Suppressor macrophage (primary cell): ENCODE measurements at regions not wholly inside any gene's neighbourhood (a gene's known extent, or its start where the extent isn't known, plus 50 kb on each side); places are given as distances from the start of the nearest gene placed in this dataset.
A peak's percentile ranks its signal among the peaks of the same experiment; 100 is the strongest.
"Not testable (repeated sequence)": the region's sequence is repeated elsewhere in the genome, so short reads cannot be mapped to it uniquely, and the experiment has no call there.

ENCODE experiments used
- DNase-seq, 4 experiments: peaks; one replicate each; pipeline ENCODE4 v3.0.0-alpha.2; 2020 to 2022

- no peak for DNase-seq
Observed at GRCh38 chr2:10183146-10183675, 60.7 kb downstream of the RRM2 start.

DNA sequence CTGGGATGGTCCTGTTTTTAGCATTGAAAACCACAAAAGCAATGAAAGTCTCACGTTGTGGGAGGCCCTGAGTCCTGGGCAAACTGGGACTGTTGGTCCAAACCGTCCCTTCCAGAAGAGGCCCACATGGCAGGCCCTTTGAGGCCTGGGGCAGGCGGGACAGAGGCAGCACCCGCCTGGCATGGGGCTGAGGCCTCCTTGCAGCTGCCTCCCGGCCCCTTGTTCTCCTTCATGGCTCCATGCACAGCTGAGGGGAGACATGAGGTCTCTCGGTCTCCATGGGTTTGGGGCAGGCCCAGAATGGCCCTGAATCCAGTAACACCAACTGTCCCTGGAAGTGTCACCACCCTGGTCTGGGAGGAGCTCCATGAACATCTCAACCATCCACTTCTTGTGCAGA is 61.9 kb downstream of the RRM2 start:
- DNase-seq = no peak

- DNase-seq = no peak
Observed at GRCh38 chr2:10185046-10185445, 62.5 kb downstream of the RRM2 start.

DNA sequence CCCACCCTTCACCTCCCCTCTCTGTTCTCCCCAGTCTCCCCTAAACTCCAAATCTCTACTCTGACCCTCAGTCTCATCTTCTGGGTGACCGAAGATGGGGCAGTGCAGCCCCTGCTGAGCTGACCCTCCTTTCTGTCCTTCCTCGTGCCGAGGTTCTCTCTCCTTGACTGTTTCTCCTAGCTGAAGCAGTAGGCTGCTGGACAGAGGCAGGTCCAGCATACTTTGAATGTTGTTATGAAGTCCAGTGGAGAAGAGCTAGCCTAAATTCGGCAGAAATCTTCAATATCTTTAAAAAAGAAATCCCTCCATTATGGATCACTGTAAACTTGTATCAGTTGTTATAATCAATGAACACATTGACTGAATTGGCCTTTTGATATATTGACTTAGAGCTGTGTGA is 63.2 kb downstream of the RRM2 start:
- no peak for DNase-seq

DNA sequence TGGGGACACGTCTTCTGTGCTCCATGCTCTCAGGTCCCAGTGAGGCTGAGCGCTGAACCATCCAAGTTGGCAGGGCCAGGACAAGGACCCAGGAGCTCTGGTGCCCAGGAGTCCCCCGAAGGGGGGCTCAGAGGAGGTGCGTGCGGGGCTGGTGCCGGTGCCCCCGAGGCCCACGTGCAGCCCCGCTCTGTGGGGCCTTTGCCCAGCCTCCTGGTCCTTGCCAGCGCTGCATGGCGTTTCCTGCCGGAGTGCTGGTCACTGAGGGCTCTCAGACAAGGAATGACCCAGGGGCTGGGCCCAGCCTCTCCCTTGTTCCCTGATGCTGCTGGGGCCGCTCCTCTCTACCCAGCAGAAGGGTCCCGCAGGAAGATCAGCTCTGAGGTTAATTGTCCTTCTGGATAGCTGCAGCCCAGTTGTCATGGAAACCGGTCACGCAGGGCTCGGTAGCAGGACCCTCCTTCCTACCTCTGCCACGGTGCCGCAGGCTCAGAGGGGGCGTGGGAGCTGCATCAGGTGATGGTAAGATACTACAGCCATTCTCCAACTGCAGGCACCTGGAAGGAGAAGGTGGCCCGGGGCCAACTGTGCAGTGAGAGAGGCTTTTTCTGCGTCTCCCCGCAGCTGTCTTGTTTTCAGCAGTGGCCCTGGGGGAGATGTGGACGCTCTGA is 64.5 kb downstream of the RRM2 start:
- no peak for DNase-seq

- no peak for DNase-seq
Observed at GRCh38 chr2:10187661-10188060, 65.1 kb downstream of the RRM2 start.

- peak in 1 of 4 experiments; percentile 9 for DNase-seq
Observed at GRCh38 chr2:10188211-10188610, 65.7 kb downstream of the RRM2 start.

DNA sequence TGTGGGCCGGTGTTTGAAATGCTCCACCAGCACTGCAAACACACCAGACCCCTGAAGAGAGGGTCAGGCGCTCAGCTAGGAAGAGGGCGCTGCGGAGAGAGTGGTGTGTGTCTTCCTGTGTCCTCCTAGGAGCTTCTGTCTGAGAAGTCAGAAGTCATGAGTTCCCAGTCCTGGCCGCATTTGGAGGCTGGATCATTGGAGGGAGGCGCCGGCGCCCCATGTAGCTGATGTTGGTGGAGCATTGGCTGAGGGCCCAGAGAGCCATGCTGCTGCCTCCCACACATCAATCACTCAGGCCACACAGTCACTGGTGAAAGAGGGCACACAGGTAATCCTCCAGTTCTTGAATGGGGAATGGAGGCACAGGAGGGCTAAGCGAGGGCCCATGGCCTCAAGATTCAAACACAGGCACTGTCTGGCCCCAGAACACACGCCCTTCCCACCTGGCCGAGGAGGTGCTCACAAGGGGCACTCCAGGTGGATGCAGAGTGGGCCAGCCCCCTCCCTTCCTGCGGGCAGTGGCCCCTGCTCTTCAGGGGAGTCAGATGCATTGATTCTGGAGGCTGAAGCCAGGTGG is 66.3 kb downstream of the RRM2 start:
- DNase-seq = no peak

- DNase-seq = no peak
Observed at GRCh38 chr2:10190255-10190654, 67.7 kb downstream of the RRM2 start.

DNA sequence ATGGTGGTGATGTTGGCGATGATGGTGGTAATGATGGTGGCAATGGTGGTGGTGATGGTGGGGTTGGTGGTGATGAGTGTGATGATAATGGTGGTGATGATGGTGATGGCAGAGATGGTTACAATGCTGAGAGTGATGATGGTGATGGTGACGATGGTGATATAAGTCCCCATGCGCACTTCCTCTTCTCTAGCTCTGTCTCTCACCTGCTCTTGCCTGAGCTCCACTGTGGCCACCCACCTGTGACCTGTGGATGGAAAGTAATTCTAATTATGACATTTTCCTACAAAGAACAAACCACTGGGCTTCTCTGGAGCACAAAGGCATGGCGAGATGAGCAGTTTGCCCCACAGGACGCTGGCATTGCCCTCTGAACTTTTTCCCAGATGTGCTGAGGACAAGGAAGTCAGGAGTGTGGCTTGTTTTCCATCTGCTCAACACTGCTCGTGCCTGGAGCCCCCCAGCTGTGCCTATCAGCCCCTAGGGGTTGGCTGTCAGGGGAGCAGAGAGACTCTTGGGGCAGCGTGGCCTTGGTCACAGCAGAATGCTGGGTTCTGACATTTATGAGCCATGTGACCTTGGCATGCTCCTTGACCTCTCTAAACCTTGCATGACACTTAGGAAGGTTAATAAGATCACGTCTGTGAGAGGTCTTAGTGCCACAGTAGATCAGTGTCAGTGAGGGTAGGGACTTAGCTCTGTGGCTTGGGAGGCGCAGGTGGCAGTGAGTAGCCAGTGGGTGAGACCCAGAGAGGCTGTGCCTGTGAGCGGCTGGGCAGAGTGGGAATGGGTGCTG is 68.4 kb downstream of the RRM2 start:
- no peak for DNase-seq

DNA sequence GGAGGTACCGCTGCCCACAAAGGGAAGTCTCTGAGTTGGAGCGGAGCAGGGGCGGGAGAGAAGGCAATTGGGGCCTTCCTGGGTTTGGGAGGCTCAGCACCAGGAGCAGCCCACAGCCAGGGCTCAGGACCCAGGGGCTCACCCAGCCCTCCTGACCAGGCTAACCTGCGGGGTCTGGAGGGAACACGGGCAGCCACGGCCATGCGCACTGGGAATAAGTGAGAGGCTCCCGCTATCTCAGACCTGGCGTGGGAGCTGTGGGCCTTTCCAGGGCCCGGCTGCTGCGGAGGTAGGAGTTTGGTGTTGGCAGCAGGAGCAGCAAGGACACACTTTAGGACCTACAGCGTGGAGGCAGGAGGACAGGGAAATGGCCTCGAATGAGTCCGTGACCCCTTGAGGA is 69.0 kb downstream of the RRM2 start:
- no peak for DNase-seq

GRCh38 chr2:10192392-10193015 is 70.0 kb downstream of the RRM2 start:
- DNase-seq = no peak

DNA sequence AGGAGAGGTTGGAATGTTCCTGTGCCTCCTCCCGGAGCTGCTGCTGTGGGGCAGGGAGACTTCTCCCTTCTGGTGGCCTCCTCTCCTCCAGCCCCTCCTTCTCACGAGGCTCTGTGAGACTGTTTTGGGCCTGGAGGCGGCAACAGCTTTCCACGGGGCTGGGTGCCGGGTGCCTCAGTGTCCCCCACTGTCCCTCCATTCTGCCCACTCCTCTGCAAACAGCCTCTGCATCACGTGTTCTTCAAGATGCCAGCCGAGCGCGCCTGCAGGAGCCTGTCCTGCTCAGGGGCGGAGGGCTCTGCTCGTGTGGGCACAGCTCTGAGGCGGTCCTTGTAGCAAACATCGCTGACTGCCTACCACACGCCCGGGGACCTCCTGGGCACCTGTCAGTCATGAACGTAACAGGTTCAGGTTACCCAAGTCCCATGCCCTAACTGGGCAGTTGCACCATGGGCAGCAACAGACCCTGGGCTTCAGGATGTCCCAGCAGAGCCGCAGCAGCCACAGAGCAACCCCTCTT is 70.8 kb downstream of the RRM2 start:
- no peak for DNase-seq

DNA sequence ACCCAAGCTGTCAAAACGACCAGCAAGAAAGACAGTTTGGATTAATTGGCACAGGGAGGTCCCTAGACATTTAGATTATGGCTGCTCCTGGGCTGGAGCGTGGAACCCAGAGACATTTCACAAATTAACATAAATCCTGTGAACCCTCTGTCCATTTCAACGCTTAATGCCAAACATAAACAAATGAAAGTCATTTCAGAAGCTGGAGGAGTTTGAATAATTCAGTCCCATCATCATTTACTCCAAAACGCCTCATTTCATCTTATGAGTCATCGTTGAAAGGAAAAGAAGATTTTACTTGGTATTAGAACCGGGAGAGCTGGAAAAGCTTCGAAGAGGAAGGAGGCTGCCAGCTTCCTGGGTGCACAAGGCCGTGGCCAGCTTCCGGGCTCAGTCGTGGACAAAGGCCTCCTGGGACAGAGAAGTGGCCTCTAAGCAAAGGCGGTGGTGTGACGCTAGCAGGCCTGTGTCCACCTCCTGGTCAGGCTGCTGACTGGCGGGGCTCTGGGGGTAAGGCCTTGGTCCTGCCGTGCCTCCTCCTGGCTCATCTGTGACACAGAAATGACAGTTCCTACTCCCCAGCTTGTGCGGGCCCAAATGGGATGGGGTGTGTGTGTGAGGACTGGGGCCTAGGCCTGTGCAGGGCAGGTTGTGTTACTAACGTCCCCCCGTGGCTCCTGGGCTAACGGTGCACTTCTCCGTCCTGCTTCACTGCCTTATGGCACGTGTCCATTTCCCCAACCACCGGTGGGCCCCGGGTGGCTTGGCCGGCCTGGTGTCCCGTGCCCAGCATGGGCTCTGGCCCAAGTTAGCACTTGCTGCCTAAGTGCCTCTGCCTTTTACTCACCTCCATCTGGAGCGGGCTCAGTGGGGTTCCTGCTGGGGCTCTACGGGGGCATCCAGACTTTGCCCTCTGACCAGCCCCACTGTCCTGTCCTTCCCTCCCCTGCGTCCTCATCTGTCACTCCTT is 71.6 kb downstream of the RRM2 start:
- DNase-seq = no peak

DNA sequence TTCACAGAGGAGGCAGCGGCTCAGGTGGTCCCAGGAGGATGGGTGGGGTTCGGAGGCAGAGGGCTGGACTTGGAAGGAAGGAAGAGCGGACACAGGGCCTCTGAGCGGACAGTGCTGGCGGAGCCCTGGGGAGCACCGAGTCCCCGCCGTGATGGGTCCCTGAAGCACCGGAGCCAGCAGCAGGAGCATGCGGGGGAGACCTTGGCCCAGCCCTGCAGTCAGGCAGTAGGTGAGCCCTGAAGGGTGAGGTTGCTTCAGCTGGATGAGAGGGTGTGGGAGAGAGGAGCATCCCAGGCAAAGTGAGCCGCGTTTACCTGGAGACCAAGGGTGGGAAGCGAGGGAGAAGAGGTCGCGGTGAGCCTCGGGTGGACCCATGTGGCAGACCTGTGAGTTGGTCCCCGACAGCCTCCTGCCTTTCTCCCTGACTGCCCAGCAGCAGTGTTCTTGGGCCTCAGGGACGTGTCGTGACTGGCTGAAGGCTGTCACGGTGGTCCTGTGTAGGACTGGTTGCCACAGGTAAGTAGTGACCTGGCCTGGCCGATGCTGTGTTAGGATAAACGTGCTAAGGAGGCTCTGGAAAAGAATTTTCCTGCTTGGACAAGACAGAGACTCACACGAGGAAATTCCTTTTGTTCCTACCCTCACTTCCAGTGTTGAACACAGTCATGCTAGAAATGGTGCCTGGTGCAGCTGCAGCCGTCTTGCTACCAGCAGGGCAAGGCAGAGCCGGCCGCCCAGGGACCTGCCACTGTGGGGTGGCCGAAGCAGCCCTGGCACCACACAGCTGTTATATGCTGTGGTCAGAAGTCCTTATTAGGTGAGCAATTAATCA is 73.0 kb downstream of the RRM2 start:
- DNase-seq = no peak

DNA sequence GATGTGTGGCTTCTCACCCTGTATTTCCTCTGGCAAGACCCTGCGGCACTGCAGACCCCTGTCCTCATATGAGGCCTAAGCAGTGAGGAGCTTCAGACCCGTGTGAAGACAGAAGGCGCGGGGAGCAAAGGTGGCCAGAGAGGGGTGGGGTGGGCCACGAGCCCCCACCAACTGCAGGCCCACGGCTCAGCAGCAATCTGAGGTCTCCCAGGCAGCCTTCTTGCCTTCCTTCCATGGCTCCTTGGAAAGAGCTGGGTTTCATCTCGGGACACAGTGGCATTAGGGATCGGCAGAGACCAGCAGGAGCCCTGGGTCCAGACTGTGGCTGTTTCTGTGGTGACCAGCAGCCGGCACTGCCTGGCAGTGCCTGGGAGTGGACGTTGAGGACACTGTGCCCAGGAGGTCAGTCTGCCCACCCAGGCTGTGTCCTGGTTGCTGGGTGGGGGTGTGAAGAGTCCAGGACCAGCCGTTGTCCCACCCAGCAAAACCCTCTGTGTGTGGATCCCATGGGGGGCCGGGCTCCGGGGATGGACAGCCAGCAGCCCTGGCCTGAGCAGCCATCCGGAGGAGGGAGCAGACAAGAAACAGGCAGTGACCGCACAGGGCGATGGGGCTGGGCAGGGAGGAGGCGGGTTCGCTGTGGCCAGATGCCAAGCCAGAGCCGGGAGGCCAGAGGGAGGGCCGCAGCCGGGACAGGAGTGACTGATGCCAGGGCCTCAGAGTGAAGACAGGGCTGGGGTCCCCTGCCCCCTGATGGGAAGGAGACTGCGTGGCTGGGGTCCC is 73.8 kb downstream of the RRM2 start:
- DNase-seq = no peak

- no peak for DNase-seq
Observed at GRCh38 chr2:10196948-10197696, 74.6 kb downstream of the RRM2 start.

GRCh38 chr2:10197697-10198076 is 75.1 kb downstream of the RRM2 start:
- DNase-seq = no peak

DNA sequence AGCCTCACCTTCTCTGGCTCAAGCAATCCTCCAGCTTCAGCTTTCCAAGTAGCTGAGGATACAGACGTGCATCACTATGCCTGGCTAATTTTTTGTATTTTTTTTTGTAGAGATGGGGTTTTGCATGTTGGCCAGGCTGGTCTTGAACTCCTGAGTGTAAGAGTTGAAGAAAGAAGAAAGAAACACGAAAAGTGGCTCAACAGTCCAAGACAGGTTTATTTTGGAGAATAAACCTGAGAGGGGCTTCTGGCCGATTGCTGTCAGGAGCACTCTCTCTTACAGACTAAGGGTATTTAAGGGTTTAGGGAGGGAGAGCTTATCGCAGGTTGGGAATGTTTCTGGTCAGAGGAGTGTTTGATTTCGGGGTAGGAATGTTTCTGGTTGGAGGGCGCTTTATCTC is 75.9 kb downstream of the RRM2 start:
- DNase-seq = not testable (repeated sequence)
